GM12878 (cell line): ENCODE measurements at regions not wholly inside any gene's neighbourhood (a gene's known extent, or its start where the extent isn't known, plus 50 kb on each side); places are given as distances from the start of the nearest gene placed in this dataset.

ENCODE experiments used
- CHD1 ChIP-seq: IDR thresholded peaks from 2 replicates; pipeline ENCODE4 v1.6.1; 2012; ENCODE audit warnings: low read depth, low read length, improper control_type of control experiment
- RBBP5 ChIP-seq: fragments of 200-600 bp; sonication (generic); conservative IDR thresholded peaks from 2 replicates; pipeline ENCODE4 v1.6.1; 2016
- ZSCAN29 ChIP-seq: fragments of 450-650 bp; IDR thresholded peaks from 2 replicates; pipeline ENCODE4 v1.6.1; 2017; ENCODE audit warnings: mild to moderate bottlenecking, moderate library complexity

- TF ChIP-seq CHD1, result no peak
- no peak for TF ChIP-seq ZSCAN29
- no peak for TF ChIP-seq RBBP5
These were observed 512.8 kb upstream of the POU3F3 start for GRCh38 chr2:104340879-104341828.
